Vagina (tissue), 2 donors: ENCODE measurements at regions not wholly inside any gene's neighbourhood (a gene's known extent, or its start where the extent isn't known, plus 50 kb on each side); places are given as distances from the start of the nearest gene placed in this dataset.

Experiments used
- CTCF ChIP-seq, 3 experiments: fragments of 450-650 bp in 2 of 3; fragments of 200-600 bp in 1 of 3; sonication (generic) in 1 of 3; IDR thresholded peaks; one replicate each; pipeline ENCODE4 v1.5.1; 2017 to 2019; ENCODE audit warnings: antibody characterized with exemption in 3 of 3, mild to moderate bottlenecking in 2 of 3, moderate library complexity in 2 of 3
- POLR2A ChIP-seq, 2 donors: fragments of 450-650 bp; IDR thresholded peaks; one replicate each; pipeline ENCODE4 v1.6.1; 2017; ENCODE audit warnings: antibody characterized with exemption in 2 of 2, mild to moderate bottlenecking in 2 of 2, moderate library complexity in 2 of 2
- POLR2AphosphoS5 ChIP-seq, 2 donors: sonication (generic); formaldehyde crosslinking; IDR thresholded peaks; one replicate each; pipeline ENCODE4 v1.9.0; 2017; ENCODE audit warnings: antibody characterized with exemption in 2 of 2, mild to moderate bottlenecking in 2 of 2, low read depth in 1 of 2; ENCODE audit not compliant: insufficient read depth in 1 of 2

DNA sequence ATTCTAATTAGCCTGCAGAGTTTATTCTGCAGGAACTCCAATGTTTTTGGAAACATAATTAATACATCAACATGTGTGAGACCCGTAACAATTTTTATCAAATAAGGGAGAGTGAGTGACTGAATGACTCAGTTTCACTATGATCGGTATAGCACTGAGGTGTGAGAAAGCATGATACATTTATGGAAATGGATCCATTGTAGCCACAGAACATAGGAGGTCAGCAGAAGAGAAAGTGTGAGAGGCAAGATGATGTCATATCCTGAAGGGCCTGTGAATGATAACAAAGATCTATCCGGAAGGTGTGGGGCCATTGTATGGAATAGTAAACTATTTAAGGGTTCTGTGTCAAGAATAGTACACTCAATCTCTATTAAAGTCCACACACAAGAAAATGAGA, 1406.1 kb upstream of the TENM4 start:
- TF ChIP-seq POLR2AphosphoS5 (IDR thresholded peaks at IDR 0.05; ENCODE audit: insufficient read depth in 1 of 2, low read depth in 1 of 2) (no peak), CTCF (IDR thresholded peaks at IDR 0.05) (no peak), POLR2A (IDR thresholded peaks at IDR 0.05) (no peak)
